ENCODE measurements at regions not wholly inside any gene's neighbourhood (a gene's known extent, or its start where the extent isn't known, plus 50 kb on each side); places are given as distances from the start of the nearest gene placed in this dataset.

DNA sequence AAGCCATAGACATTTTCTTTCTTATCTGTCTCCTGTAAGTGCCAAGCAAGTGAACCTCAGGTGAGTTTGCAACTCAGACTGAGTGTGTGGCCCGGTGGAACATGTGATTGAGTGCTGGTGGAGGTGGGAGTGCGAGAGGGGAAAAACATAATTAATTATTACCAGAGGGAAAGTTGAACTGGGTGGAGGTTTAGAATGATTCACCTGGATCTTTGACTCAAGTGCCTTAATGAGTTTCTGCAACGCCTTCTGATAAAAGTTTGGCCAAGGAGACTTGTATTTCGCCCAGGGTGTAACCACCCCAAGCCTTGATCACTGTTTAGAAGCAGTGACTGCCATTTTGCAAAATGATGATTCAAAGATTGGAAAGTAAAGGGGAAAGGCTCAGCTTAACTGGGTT, 513.9 kb downstream of the GATA3 start:
- FAIRE-seq: no peak

GRCh38 chr10:8575620-8576019, 521.1 kb downstream of the GATA3 start:
- no peak for FAIRE-seq

DNA sequence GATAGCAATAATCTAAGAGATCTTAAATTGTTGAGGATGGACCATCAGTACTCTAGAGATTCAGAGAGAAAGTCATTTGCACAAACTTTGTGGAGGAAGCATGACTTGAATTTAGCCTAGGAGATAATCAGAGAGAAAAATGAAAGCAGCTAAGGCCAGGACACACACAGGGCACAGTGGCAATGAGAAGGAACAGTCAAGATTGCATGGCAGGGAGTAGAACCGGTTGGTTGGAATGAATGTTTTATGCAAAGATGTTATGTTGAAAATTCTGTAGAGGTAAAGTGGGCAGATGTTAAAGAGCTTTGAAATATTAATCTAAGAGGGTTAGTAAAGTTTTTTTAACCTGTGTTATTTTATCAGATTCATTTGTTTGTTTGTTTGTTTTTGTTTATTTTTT, 521.8 kb downstream of the GATA3 start:
- no peak for FAIRE-seq

DNA sequence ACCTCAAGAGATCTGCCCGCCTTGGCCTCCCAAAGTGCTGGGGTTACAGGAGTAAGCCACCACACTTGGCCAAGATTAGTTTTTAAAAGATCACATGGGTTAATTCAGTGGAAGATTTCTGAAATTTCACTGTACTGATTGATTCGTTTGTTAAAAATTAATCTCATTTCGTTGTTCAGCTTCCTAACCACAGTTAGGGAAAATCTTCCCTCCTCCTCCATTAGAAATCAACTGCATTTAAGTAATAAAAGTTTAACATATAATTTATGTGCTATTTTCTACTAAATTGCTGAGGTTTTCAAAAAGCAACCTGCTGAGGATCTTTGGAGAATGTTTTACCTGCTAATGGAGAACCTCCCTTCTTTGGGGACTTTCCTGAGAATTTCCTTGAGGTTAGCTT, 522.4 kb downstream of the GATA3 start:
- no peak for FAIRE-seq

GRCh38 chr10:8577686-8578085, 523.2 kb downstream of the GATA3 start:
- FAIRE-seq: no peak

GRCh38 chr10:8581521-8582225, 527.2 kb downstream of the GATA3 start:
- no peak for FAIRE-seq

GRCh38 chr10:8583096-8583495, 528.6 kb downstream of the GATA3 start:
- no peak for FAIRE-seq

GRCh38 chr10:8584666-8585065, 530.2 kb downstream of the GATA3 start:
- FAIRE-seq: no peak

DNA sequence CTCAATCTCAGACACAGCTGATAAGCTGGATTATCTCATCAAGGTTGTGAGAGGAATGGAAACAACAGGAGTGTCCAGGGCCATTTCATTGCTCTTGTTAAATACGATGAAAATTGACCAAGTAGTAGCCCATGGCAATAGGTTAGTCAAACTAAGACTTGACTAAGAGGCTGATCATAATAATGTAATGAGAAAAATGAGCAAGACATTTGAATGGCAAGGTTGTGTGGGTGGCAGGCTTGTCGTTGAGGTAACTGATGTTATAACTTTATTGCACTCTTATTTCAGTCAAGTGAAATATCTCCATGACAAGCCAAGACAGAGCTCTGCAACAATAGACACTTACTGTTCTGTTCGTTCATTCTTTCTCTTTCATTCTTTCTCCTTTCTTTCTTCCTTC, 532.0 kb downstream of the GATA3 start:
- FAIRE-seq: no peak

DNA sequence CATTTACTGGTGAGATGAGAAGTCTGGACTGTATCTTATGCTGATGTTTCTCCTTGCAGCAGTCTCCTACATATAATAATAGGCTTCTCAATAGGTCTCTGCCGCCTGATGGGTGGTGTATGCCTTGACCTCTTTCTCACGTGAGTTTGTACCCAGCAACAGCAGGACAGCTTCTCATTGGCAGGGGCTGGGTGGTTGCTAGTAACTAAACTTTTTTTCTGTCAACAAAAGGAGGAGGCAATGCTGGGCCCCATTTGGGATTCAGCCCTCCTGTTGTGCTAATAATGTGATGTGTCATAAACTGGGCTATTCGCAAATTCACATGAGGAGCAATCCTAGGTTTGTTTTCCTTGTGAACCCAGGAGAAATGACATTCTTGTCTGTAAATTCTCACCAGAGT, 533.6 kb downstream of the GATA3 start:
- no peak for FAIRE-seq

- no peak for FAIRE-seq
These were observed 536.0 kb downstream of the GATA3 start for GRCh38 chr10:8590518-8590917.

DNA sequence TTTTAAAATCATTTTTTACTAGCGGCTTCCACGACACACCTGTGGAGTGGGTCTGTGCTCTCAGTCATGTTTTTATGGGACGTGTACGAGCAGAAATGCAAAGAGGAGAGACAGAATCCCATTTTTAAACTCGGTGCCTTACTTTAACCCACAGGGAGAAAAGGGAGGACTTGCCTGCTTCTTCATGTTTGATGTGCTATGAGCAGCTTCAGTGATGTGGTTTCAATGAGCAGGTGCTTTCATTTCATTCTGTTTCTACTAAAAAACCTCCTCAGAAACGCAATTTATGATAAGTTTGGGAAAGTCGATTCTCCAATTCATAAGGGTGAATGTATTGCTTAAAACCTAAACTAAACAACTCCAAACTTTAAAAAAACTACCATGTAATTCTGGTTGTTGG, 537.2 kb downstream of the GATA3 start:
- no peak for FAIRE-seq

DNA sequence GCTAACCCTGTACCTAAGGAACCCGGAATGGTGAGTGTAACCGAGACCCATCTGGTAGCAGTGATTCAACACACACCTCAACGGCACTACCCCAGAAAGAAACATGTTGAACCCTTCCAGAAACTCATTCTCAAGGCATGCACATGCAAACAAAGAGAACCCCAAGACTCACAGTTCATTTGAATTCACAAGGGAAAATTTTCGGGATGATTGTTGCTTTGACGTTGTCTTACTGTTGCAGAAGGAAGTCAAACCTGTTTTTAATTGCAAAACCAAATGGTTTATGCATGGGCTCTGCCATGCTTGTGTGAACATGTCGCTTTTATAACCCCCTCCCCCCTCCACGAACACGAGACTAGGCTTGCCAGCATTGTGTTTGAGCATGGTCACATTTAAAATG, 539.7 kb downstream of the GATA3 start:
- FAIRE-seq: no peak

GRCh38 chr10:8594711-8595110, 540.2 kb downstream of the GATA3 start:
- FAIRE-seq: no peak

DNA sequence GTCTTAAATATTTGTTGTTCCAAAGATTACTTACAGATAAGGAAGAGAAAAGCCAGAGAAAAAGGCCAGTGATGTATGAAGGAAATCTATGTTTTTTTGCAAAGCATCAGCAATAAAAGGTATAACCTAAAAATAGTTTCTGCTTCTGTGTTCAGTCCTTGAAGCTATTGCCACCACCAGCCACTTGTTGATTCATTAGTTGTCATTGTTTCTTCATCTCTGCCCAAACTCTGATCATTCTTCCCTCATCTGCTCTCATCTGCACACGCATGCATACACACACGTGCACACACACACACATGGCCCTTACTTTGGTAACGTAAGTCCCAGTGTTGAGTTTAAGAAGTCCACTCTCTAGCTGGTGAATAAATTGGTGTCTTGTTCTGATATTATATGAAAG, 540.7 kb downstream of the GATA3 start:
- no peak for FAIRE-seq

DNA sequence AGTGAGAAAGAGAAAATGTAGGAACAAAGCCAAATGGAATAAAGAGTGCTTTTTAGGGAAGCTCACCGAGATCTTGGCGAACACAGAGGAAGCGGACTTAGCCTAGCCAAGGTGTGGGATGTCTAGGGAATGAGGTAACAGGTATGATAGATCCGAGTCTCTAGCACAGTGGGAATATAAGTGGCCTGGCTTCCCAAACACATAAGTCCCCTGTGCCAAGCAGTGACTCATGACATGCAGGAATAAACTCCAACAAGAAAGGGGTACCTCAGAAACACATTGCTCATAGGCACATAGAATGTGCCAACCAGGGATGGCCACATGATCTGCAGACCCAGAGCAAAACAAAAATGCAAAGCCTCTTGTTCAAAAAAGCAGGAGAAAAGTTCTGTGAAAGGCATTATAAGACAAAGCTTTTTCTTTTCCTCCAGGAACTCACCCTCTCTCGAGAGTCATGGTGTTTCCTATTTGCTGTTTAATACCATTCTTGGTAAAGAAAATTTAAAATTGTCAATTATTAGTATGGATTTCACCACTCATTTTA, 542.5 kb downstream of the GATA3 start:
- no peak for FAIRE-seq

- no peak for FAIRE-seq
These were observed 545.7 kb downstream of the GATA3 start for GRCh38 chr10:8600192-8600591.

DNA sequence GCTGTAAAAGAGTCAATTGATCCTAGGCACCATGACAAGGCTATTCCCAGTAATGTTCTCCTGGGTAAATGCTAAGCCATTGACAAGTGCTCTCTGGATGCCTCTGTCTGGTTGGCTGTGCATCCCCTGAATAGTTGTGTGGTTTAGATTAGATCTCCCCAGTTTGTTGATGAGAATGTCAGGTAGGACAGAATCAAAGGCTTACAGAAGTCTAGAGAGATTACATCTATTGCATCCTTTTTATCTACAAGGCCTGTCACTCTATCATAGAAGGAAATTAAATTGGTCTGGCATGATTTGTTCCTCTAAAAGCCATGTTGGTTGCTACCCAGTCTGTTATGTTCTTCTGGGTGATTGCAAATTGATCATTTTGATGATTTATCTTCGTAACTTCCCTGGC, 548.3 kb downstream of the GATA3 start:
- no peak for FAIRE-seq

DNA sequence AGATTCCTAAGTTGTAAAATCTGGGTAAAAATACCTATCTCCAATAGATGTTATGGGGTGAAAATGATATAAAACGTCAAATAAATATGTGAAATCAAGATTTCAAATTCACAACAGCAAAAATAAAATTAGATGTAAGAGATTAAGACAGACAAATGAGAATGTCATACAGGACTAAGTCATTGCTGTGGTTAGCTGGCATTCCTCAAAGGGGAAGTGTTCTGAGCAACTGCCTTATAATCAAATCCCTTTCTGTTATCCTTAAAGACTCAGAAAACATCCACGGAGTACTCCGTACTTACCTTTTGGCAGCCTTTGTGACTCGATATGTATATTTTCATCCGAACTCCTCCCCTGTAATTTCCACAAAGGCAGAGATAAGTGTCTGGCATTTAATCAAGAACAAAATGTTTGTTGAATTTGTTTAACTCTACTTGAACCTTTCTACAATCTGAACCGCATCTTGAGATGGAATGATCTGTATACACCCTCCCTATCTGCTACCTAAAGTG, 559.6 kb downstream of the GATA3 start:
- FAIRE-seq: no peak

- FAIRE-seq: no peak
These were observed 560.6 kb downstream of the GATA3 start for GRCh38 chr10:8615118-8615517.

GRCh38 chr10:8616166-8616565, 561.7 kb downstream of the GATA3 start:
- FAIRE-seq: no peak

DNA sequence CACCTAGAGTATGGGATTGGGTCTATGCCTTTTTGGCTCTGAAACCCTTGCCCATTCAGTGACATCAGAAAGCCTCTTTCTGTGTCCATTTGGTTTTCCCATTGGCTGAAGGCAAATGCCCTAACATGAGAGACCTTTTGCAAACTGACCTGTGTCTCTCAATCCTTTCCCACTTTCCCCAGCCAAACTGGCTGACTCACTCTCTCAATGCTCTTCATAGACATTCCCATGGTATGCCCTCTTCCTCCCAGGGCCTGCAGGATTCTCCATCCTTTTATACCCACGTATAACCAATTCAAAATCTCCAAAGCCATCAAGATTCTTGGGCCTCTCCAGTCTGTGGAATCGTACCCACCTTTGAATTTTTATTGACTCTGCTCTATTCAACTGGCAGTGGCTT, 563.3 kb downstream of the GATA3 start:
- FAIRE-seq: no peak

GRCh38 chr10:8618834-8619233, 564.3 kb downstream of the GATA3 start:
- no peak for FAIRE-seq

GRCh38 chr10:8628351-8628750, 573.9 kb downstream of the GATA3 start:
- no peak for FAIRE-seq

- FAIRE-seq: no peak
These were observed 579.4 kb downstream of the GATA3 start for GRCh38 chr10:8633909-8634308.
